ENCODE measurements at regions not wholly inside any gene's neighbourhood (a gene's known extent, or its start where the extent isn't known, plus 50 kb on each side); places are given as distances from the start of the nearest gene placed in this dataset.

DNA sequence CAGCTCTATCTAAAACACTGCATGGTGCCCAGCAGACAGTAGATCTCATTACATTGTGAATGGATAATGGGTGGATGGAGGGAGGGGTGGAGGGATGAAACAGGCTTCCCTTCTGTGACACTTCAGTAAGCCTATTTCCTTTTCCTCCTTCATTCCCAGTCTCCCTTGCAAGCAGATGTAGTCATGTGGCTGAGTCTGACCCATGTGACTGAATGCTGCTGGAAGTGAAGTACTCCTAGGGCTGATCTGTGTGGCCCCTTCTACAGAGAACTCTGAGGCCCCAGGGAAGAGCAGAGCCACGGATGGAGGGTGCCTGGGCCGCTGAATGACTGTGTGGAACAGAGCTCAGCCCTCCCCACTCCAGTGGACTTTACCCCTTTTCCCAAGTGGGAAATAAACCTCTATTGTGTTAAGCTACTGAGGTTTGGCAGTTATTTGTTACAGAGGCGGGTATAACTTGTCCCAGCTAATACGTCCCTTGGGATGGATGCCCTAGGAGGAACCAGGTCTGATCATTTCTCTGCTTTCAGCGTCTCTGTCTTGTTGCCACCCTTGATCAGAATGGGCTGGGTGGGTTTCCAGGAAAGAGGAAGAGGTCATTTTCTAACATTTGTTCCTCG is 176.1 kb upstream of the MVB12B start (continued):
- TF ChIP-seq, protein P1, sequence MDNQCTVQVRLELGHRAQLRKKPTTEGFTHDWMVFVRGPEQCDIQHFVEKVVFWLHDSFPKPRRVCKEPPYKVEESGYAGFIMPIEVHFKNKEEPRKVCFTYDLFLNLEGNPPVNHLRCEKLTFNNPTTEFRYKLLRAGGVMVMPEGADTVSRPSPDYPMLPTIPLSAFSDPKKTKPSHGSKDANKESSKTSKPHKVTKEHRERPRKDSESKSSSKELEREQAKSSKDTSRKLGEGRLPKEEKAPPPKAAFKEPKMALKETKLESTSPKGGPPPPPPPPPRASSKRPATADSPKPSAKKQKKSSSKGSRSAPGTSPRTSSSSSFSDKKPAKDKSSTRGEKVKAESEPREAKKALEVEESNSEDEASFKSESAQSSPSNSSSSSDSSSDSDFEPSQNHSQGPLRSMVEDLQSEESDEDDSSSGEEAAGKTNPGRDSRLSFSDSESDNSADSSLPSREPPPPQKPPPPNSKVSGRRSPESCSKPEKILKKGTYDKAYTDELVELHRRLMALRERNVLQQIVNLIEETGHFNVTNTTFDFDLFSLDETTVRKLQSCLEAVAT (IDR thresholded peaks at IDR 0.05): no peak
- TF ChIP-seq, protein P2, sequence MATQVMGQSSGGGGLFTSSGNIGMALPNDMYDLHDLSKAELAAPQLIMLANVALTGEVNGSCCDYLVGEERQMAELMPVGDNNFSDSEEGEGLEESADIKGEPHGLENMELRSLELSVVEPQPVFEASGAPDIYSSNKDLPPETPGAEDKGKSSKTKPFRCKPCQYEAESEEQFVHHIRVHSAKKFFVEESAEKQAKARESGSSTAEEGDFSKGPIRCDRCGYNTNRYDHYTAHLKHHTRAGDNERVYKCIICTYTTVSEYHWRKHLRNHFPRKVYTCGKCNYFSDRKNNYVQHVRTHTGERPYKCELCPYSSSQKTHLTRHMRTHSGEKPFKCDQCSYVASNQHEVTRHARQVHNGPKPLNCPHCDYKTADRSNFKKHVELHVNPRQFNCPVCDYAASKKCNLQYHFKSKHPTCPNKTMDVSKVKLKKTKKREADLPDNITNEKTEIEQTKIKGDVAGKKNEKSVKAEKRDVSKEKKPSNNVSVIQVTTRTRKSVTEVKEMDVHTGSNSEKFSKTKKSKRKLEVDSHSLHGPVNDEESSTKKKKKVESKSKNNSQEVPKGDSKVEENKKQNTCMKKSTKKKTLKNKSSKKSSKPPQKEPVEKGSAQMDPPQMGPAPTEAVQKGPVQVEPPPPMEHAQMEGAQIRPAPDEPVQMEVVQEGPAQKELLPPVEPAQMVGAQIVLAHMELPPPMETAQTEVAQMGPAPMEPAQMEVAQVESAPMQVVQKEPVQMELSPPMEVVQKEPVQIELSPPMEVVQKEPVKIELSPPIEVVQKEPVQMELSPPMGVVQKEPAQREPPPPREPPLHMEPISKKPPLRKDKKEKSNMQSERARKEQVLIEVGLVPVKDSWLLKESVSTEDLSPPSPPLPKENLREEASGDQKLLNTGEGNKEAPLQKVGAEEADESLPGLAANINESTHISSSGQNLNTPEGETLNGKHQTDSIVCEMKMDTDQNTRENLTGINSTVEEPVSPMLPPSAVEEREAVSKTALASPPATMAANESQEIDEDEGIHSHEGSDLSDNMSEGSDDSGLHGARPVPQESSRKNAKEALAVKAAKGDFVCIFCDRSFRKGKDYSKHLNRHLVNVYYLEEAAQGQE (IDR thresholded peaks at IDR 0.05; ENCODE audit: low read depth, low read length): no peak
- TF ChIP-seq, protein P3, sequence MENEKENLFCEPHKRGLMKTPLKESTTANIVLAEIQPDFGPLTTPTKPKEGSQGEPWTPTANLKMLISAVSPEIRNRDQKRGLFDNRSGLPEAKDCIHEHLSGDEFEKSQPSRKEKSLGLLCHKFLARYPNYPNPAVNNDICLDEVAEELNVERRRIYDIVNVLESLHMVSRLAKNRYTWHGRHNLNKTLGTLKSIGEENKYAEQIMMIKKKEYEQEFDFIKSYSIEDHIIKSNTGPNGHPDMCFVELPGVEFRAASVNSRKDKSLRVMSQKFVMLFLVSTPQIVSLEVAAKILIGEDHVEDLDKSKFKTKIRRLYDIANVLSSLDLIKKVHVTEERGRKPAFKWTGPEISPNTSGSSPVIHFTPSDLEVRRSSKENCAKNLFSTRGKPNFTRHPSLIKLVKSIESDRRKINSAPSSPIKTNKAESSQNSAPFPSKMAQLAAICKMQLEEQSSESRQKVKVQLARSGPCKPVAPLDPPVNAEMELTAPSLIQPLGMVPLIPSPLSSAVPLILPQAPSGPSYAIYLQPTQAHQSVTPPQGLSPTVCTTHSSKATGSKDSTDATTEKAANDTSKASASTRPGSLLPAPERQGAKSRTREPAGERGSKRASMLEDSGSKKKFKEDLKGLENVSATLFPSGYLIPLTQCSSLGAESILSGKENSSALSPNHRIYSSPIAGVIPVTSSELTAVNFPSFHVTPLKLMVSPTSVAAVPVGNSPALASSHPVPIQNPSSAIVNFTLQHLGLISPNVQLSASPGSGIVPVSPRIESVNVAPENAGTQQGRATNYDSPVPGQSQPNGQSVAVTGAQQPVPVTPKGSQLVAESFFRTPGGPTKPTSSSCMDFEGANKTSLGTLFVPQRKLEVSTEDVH (IDR thresholded peaks at IDR 0.05; ENCODE audit: low read depth, partially characterized antibody): no peak
- TF ChIP-seq, protein P4, sequence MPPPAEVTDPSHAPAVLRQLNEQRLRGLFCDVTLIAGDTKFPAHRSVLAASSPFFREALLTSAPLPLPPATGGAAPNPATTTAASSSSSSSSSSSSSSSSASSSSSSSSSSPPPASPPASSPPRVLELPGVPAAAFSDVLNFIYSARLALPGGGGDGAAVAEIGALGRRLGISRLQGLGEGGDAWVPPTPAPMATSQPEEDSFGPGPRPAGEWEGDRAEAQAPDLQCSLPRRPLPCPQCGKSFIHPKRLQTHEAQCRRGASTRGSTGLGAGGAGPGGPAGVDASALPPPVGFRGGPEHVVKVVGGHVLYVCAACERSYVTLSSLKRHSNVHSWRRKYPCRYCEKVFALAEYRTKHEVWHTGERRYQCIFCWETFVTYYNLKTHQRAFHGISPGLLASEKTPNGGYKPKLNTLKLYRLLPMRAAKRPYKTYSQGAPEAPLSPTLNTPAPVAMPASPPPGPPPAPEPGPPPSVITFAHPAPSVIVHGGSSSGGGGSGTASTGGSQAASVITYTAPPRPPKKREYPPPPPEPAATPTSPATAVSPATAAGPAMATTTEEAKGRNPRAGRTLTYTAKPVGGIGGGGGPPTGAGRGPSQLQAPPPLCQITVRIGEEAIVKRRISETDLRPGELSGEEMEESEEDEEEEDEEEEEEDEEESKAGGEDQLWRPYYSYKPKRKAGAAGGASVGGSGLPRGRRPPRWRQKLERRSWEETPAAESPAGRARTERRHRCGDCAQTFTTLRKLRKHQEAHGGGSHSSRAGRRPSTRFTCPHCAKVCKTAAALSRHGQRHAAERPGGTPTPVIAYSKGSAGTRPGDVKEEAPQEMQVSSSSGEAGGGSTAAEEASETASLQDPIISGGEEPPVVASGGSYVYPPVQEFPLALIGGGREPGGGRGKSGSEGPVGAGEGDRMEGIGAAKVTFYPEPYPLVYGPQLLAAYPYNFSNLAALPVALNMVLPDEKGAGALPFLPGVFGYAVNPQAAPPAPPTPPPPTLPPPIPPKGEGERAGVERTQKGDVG (CRISPR knock-in tag; IDR thresholded peaks at IDR 0.05): no peak
- no peak for TF ChIP-seq RB1 (IDR thresholded peaks at IDR 0.05; ENCODE audit: borderline replicate concordance)

Data from GM12878 (cell line).